ENCODE measurements at regions not wholly inside any gene's neighbourhood (a gene's known extent, or its start where the extent isn't known, plus 50 kb on each side); places are given as distances from the start of the nearest gene placed in this dataset.
"Not testable (repeated sequence)": the region's sequence is repeated elsewhere in the genome, so short reads cannot be mapped to it uniquely, and the experiment has no call there.

DNA sequence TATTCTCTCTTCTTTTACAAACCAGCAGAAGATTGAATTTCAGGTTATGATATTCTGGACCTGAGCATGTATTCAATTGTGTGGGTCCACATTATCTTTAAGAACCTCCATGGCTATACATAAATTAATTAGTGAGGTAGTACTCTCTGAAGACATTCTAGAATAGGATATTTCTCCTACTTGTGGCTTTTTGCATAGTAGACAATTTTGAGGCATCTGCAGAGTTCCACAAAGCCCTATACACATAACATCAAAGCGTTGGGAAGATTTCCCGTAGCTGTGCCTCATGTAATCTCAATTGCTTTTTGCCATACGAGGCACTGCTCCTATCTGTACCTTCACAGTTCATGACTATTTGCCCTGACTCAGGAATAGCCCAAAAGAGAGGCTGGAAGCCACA is 395.4 kb upstream of the RGS17 start:
- no peak for DNase-seq

DNA sequence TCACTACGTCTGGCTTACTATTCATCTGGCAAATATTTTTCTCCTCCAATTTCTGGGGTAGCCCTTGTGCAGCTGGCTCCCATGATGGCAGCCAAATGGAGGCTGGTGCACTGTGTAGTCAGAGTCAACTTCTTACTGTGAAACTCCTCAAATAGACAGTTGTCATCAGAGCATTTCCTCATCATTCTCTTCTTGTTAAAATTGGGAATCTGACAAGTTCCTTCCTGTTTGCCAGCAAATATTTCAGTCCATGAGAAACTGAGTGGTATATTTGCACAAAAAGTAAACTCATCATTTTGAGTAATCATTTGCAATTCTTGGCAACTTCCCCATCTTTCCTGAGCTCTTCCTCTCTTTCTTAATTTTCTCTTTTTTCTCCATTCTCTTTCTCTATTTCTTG is 394.9 kb upstream of the RGS17 start:
- DNase-seq, result no peak

DNA sequence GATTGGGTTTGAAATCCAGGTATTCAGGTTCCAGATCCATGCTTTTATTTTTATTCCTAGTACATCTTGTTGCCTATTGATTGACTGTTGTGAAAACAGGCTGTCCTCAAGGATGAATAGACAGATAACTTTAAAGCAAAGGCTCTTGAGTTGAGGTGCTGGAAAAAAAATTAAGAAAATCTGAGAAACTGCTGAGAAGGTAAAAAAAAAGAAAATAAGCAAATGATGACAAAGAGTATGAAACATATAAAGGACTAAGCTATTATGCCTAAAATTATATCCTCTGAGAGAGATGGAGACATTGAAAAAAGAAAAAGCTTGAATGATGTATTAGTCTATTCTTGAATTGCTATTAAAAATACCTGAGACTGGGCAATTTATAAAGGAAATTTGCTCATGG is 392.3 kb upstream of the RGS17 start:
- no peak for DNase-seq

DNA sequence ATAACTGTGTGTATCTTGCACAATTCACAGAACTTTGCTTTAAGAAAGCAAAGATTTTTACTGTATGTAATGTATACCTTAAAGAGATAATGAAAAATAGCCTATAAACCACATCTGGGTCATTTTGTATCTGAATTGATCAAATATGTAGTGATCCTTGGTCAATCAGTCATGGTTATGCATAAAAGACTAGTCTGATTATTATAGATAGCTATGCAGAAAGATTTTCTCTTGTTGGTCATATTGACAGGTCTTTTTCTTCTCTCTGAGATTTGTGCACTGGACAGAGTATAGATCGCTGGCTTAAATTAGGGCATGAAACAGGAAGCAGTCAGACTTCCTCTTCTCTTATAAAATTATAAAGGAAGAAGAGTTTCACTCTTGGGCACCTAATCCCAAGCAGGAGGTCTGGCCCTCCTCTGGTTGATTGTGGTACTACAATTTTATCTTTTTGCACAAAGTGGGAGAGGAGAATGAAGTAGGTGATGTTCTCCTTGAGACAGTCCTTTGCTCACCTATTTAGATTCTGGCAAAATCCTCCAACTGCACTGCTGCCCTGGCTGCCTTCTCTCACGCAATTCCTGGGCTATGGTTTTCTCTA is 380.9 kb upstream of the RGS17 start:
- no peak for DNase-seq

DNA sequence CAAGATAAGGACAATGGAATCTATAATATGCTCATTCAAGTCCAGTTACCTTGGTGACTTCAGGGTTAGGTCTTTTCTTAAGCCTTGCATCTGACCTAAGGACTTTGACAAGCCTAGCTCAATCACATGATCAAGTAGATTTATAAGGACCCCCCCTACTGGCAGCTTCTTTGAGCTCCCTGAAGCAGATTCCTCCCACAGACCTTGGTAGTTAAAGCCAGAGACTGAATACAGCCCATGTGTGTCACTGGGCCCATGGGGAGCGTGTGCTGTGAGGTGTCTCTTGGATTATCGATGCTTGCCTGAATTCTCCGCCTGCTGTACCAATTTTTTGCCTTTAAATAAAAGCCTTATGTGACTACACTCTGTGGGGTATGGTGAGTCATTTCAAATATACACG is 372.7 kb upstream of the RGS17 start:
- no peak for DNase-seq

DNA sequence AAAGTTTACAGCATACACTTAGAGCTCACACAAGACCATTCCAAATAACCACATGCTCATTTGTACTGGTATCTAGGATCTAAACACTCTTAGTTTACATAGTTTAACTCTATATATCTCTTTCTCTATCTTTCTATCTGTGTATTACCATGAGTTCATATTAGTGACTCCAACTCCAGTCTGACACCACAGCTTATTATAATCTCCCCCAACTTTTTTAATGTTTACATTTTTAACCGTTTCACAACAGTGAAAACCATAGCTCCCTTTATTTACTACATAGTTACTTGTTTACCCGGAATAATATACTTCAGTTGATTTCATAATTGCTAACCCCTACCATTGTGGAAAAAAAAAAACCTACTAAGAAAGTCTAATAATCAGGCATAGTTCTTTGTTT is 362.4 kb upstream of the RGS17 start:
- DNase-seq, result no peak

DNA sequence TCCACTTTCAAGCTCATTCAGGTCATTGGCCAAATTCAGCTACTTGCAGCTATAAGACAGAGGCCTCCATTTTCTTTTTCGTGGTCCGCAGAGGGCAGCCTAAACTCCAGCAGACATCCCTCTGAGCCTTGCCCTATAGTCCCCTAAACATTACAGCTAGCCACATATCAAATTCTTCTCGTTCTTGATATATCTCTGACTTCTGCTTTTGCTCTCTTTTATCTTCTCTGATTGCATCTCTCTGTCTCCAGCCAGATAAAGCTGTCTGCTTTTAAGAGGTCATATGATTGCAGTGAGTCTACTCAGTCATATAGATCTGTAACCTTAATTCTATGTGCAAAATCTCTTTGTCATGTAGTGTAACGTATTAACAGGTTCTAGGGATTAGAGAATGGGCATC is 358.4 kb upstream of the RGS17 start:
- no peak for DNase-seq

DNA sequence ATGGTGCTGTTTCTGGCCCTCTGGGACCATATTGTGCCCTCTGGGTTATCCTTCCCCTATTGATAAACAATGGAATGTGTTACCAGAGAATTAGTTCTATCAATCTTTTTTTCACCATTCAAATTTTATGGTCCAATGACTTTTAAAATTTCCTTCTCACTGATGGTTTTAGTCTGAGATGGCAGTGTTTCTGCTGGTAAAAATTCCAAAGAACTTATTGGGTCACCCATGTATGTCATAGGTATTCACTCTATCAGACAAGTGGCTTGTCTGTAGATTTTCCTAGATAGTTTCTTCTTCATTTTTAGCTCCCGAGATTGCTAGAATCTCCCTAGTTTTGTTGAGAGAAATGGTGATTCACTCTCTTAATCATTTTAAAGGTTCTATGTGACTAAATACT is 357.2 kb upstream of the RGS17 start:
- no peak for DNase-seq

DNA sequence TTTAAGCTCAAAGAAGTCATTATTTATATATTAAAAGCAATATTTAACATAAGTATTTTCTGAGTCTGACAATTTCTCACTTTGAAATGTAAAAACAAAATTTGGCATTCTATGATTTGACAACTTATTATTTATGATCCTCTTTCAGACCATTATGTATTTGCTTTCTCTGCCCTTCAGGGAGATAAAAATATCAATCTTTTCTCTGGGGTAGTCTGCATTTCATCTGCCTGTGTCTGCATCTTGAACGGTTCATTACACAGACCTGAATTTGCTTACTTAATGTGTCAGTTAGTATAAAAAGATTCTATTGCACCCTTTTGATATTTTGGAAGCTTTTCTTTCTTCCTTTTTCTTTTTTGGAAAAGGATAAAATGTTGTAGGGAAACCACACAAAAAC is 354.0 kb upstream of the RGS17 start:
- no peak for DNase-seq

DNA sequence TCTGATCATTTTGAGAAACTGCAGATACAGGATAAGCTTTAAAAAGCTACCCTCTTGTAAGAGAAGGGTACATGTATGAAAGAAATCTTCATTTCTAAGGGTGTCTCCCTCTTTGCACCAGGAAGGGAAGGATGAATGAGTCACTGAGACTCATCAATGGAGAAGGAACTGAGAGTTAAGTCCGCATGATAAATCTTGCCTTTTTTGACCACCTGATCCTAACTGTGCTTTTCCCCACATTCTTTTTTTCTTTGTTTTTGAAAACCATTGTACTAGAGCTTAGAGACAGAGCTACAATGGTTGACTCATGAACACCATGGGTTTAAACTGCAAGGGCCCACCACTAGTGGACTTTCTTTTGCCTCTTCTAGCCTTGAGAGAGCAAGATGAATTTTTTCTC is 353.0 kb upstream of the RGS17 start:
- DNase-seq, result no peak

DNA sequence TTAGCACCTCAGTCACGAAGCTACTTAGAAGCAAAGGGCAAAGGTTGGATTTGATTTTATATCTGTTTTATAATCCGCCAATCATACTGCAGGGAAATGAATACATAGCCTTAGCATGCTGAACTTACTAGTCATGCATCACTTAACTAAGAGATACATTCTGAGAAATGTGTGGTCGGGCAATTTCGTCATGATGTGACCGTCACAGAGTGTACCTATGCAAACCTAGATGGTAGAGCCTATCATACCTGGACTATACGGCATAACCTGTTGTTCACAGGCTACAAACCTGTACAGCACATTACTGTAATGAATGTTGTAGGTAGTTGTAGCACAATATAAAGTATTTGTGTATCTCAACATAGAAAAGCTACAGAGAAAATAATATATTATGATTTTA is 345.2 kb upstream of the RGS17 start:
- no peak for DNase-seq

DNA sequence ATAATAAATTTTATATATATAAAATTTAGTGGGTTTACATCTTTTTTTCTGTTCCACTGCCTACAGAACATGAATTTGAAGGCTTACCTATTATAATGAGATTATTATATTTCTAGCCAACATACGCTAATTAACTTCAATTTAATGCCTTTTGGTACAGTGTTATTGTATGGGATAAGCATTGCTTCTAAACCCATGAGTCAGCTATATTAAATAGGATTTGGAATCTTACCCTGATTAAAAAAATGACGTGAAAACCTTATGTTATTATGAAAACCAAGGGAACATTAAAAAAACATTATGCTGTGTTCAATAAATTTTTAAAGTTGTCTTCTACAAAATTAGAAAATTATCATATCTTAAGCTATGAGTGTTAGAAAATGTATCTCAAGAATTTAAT is 334.0 kb upstream of the RGS17 start:
- no peak for DNase-seq

DNA sequence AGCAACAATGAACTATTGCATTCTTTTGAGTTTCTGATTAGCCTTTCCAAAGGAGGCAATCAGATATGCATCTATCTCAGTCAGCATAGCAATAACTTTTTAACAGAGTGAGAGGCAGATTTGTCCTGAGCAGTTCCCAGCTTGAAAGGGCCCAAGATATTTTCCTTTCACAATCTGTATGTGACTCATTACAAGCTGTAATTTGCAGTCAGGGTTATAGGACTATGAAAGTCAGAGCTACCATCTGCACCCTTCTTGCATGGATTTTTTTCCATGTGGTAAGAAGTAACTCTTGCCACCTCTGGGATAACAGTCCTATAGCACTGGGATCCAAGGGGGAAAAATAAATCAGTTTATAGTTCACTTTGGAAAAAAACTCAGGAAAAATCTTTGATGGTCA is 318.2 kb upstream of the RGS17 start:
- no peak for DNase-seq

DNA sequence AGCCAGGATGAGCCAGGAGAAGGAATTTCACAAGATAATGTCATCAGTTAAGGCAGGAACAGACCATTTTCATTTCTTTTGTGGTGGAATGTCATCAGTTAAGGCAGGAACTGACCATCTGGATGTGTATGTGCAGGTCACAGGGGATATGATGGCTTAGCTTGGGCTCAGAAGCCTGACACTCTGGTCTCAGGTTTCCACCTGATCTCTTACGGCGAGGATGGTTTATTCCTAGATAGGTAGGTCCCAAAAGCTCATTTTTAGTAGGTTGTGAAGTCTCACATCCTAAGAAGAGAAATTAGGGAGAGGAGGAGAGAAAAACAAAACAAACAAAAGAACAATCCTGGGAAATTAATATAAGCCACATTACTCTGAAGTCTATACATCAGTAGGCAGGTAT is 311.7 kb upstream of the RGS17 start:
- not testable (repeated sequence) for DNase-seq

DNA sequence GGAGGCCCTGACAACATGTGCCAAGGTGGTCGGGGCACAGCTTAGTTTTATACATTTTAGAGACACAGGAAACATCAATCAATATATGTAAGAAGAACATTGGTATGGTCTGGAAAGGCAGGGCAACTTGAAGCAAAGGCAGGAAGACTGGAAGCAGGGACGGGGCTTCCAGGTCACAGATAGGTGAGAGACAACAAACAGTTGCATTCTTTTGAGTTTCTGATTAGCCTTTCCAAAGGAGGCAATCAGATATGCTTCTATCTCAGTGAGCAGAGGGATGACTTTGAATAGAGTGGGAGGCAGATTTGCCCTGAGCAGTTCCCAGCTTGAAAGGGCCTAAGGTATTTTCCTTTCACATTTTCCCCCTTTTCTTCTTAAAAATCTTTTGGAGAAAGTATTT is 311.0 kb upstream of the RGS17 start:
- DNase-seq, result no peak

DNA sequence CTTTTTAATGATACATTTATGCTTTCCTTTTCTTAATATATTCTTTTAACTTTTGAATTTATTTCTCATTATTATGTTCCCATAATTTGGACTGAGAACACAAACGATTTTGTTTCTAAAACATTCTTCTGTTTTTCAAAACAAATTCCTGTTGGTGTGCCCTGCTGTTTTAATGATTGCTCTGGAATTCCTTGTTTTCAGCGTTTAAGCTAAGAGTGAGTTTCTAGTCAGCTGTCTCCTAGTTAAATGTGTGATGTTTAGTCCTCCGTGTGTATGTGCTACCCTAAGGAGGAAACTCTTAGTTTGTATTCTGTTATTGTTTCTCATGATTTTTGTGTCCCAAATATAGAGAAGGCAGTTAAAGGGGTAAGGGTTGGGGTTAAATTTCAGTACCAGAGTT is 306.1 kb upstream of the RGS17 start:
- DNase-seq, result no peak

DNA sequence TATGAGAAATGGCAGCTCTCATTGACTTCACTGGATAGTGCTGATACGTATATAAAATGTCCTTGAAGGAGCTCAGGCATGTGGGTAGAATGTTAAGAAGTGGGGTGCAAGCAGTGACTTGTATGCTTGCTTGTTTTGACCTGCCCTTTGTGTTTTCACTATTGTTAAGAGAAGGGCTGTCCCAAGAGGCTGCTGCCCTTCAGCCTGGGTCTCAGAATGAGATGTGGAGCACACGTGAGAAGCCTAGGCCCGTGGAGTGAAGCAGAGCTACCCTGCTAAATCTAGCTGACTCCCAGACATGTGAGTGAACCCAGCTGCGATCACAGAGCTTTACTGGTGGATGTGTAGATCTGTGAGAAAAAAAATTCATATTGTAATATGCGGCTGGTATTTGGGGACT is 305.3 kb upstream of the RGS17 start:
- DNase-seq, result no peak

DNA sequence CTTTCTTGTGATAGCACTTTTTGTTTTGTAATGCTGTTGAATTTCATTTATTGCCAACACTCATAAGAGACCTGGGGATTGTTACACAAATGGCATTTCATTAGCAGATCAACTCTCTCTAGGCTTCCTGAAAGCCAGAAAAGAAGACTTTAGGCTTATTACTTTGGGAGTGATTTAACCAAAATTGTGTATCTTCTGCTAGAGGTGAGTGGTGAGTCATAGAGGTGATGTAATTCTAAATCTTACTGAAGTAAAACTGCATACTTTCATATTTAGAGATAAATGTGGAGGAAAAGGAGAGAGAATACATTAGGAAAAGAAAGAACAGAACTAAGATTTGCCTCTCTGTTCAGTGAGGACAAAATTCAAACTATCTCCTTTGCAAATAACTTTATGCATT is 304.7 kb upstream of the RGS17 start:
- DNase-seq, result no peak

DNA sequence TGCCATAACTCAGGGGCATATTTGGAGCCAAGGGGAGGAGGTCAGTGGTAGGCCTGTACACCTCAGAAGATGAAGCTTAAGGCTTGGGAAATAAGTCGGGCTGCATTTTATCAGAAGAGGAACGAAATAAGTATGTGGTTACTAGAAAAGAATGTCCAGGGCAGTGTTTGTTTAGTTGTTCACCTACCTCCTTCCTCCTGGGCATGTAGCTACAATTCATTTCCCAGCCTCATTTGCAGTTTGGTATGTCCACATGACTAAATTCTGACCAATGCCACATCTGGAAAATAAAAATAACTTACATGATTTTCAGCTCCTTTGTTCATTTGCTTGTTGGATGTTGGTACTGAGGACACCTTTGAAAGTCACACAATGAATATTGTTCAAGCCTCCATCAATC is 294.5 kb upstream of the RGS17 start:
- DNase-seq, result no peak

DNA sequence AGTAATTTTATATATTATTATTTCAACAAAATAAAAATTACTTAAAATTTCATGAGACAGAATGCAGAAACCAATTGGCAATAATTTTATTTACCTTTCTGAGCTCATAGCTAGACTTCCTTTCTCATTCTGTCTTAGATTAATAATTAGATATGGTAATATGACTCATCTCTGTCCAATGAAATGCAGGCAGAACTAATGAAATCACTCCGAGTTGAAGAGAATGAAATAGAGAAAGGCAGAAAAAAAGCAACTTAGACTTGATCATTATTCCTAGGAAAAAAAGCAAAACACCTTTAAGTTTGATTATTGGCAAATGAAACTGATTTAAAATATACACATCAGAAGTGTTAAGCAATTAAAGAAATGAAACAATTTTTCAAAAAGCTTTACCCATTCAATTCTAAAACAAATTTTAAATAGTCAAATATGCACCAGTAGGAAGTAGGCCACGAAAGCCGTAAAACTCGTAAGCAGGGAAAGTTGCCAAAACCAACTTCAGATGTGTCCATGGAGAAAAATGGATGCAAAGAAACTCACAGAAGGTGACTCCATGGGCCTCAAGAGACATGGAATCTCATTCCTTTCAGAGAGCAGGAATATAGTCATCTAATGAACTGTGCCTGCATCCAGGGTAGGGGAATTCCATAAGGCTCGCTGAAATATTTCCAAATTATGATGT is 293.8 kb upstream of the RGS17 start:
- no peak for DNase-seq

DNA sequence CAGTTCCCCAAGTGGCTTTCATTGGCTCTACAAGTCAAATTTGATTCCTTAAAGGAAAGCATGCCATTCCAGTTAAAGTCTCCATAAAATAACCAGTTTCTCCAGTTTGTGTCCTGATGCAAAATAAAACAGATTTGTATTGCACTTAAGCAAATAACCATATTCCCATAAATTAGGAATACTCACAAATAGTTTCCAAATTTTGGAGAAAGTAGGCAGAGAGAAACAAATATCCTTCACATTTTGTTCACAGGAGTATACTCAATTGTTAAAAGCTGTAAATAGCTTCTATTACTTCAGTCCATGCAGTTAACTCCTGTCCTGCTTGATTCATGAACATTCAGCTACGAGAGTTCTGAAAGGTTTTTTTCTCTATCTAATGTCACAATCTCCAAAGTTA is 281.4 kb upstream of the RGS17 start:
- no peak for DNase-seq

DNA sequence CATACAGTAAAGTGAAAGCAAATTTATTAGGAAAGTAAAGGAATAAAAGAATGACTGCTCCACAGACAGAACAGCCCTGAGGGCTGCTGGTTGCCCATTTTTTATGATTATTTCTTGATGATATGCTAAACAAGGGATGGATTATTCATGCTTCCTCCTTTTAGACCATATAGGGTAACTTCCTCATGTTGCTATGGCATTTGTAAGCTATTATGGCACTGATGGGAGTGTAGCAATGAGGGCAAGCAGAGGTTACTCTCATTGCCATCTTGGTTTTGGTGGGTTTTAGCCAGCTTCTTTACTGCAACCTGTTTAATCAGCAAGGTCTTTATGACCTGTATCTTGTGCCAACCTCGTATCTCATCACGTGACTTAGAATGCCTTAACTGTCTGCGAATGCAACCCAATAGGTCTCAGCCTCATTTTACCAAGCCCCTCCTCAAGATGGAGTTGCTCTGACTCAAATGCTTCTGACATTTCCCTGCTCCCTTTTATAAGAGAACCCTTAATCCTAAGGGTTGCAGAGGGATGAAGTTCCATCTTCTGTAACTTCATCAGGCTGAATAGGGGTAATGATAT is 280.1 kb upstream of the RGS17 start:
- no peak for DNase-seq

DNA sequence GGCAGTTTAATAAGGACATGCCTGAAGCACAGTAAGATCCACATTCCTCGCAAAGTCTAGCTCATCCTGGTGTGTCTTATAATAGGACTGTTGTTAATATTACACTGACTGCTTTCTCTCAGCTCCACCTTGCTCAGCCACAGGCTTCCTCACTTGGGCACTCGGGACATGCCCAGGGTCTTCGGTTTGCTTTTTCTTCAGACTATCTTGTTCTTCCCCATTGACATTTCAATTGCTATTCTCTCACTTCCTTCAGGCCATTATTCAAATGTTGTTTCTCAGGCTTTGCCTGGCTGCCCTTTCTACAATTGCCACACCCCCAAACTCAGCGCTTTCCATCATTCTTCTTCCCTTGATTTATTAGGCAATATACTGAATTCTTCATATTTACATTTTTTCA is 274.8 kb upstream of the RGS17 start:
- DNase-seq, result no peak

DNA sequence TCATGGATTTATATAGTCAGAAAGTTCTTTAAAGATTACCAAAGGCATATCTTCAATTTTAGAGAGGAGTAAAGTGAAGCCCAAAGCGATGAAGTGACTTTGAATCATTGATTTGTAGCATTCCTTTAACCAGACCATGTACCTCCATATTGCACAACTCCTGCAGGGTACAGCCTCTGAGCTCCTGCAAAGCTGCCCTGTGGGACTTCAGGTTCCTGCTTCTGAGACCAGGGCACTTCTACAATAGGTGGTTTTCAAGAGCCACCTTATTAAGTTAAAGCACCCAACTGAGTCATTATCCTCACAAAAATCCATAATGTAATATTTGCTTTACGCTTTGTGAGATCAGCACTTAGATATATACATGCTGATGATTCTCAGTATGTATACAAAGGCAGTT is 270.7 kb upstream of the RGS17 start:
- DNase-seq, result no peak

DNA sequence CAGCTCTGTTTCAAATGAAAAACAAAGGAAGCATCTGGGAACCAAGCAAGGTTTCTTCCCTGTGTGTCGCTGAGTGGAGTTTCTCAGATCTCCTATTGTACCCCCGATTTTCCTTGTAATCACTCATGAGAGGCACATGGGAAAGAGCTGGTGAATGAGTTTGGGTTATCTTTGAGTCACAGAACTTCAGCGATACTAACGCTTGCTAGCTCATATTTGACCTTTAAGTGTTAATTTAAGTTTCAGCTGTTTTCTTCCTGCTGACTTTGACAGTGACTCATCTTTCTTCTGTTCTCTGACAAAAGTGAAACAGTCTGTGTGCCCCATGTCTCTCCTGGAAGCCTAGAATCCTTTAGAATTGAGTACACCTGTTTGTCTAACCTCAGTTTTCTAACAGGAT is 261.1 kb upstream of the RGS17 start:
- no peak for DNase-seq
